DMS153 treated with DMSO at 0.1 percent for 48 hours (cell line): ENCODE measurements at regions not wholly inside any gene's neighbourhood (a gene's known extent, or its start where the extent isn't known, plus 50 kb on each side); places are given as distances from the start of the nearest gene placed in this dataset.
"Not testable (repeated sequence)": the region's sequence is repeated elsewhere in the genome, so short reads cannot be mapped to it uniquely, and the experiment has no call there.

Experiments
- DNase-seq: peaks from one replicate; lab custom pipeline; 2025; ENCODE audit not compliant: unreplicated experiment; lab: John Stamatoyannopoulos, UW

GRCh38 chr4:53959343-53960120 lies 104.9 kb downstream of the CHIC2 start:
- DNase-seq: no peak

GRCh38 chr4:53956454-53956853 lies 108.0 kb downstream of the CHIC2 start:
- DNase-seq: no peak

GRCh38 chr4:53956053-53956452 lies 108.4 kb downstream of the CHIC2 start:
- DNase-seq: no peak

GRCh38 chr4:53951414-53951813 lies 113.0 kb downstream of the CHIC2 start:
- no peak for DNase-seq

- no peak for DNase-seq
These were observed 120.9 kb downstream of the CHIC2 start for GRCh38 chr4:53943345-53944085.

GRCh38 chr4:53942712-53943111 lies 121.7 kb downstream of the CHIC2 start:
- no peak for DNase-seq

GRCh38 chr4:53941331-53941730 lies 123.1 kb downstream of the CHIC2 start:
- no peak for DNase-seq

- not testable (repeated sequence) for DNase-seq
These were observed 124.5 kb downstream of the CHIC2 start for GRCh38 chr4:53939892-53940291.

- no peak for DNase-seq
These were observed 126.5 kb downstream of the CHIC2 start for GRCh38 chr4:53937918-53938317.

- DNase-seq: no peak
These were observed 127.1 kb downstream of the CHIC2 start for GRCh38 chr4:53937327-53937726.

GRCh38 chr4:53935780-53936179 lies 128.6 kb downstream of the CHIC2 start:
- no peak for DNase-seq

- no peak for DNase-seq
These were observed 131.4 kb downstream of the CHIC2 start for GRCh38 chr4:53932796-53933610.

GRCh38 chr4:53931461-53931961 lies 132.9 kb downstream of the CHIC2 start:
- DNase-seq: no peak

- peak; percentile 57 for DNase-seq
These were observed 134.2 kb downstream of the CHIC2 start for GRCh38 chr4:53929955-53930798.

- no peak for DNase-seq
These were observed 135.1 kb downstream of the CHIC2 start for GRCh38 chr4:53929311-53929710.

- DNase-seq: no peak
These were observed 135.6 kb downstream of the CHIC2 start for GRCh38 chr4:53928825-53929224.

- DNase-seq: no peak
These were observed 139.3 kb downstream of the CHIC2 start for GRCh38 chr4:53925050-53925605.

- DNase-seq: no peak
These were observed 139.9 kb downstream of the CHIC2 start for GRCh38 chr4:53924333-53925049.

GRCh38 chr4:53923921-53924320 lies 140.5 kb downstream of the CHIC2 start:
- DNase-seq: no peak

- DNase-seq: no peak
These were observed 142.5 kb downstream of the CHIC2 start for GRCh38 chr4:53921856-53922255.
